Retinal pigment epithelial cell (primary cell): ENCODE measurements at regions not wholly inside any gene's neighbourhood (a gene's known extent, or its start where the extent isn't known, plus 50 kb on each side); places are given as distances from the start of the nearest gene placed in this dataset.

Experiments used
- DNase-seq: peaks from one replicate; pipeline ENCODE4 v3.0.0-alpha.2; 2010; ENCODE audit warnings: low read depth
- H3K4me3 ChIP-seq: 2 replicates; pipeline ENCODE4 v1.5.1; 2011; ENCODE audit warnings: mild to moderate bottlenecking, low read length, control low read depth, moderate library complexity
- TF ChIP-seq, protein P1 (sequence below): conservative IDR thresholded peaks from 2 replicates; pipeline ENCODE4 v1.5.1; 2011; ENCODE audit warnings: low read depth, low read length, control low read depth, inconsistent platforms

GRCh38 chr1:104435255-104435654 is 685.6 kb downstream of the AMY1C start:
- H3K4me3 ChIP-seq = no peak overlapping the region
- TF ChIP-seq, protein P1, sequence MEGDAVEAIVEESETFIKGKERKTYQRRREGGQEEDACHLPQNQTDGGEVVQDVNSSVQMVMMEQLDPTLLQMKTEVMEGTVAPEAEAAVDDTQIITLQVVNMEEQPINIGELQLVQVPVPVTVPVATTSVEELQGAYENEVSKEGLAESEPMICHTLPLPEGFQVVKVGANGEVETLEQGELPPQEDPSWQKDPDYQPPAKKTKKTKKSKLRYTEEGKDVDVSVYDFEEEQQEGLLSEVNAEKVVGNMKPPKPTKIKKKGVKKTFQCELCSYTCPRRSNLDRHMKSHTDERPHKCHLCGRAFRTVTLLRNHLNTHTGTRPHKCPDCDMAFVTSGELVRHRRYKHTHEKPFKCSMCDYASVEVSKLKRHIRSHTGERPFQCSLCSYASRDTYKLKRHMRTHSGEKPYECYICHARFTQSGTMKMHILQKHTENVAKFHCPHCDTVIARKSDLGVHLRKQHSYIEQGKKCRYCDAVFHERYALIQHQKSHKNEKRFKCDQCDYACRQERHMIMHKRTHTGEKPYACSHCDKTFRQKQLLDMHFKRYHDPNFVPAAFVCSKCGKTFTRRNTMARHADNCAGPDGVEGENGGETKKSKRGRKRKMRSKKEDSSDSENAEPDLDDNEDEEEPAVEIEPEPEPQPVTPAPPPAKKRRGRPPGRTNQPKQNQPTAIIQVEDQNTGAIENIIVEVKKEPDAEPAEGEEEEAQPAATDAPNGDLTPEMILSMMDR = no peak
- DNase-seq = no peak

DNA sequence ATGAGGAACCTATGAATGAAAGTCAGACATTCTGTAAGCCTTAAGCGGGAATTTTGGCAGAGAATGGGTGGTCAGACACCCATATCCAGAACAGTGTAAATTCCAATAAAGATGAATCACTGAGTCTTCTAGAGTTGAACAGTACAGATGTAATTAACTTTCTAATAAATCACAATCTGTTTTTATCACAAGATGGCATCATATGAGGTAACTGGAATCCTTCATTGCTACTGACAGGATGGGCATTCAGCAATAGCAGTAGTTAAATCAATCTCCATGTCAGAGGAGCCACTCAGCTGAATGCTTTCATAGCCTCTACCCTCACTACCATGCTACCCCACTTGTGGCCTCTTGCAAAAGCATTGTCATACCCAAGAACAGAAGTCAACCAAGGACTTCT is 690.3 kb downstream of the AMY1C start:
- DNase-seq = no peak
- TF ChIP-seq, protein P1 = no peak
- H3K4me3 ChIP-seq = no peak overlapping the region

GRCh38 chr1:104456724-104457123 is 707.0 kb downstream of the AMY1C start:
- no peak for DNase-seq
- H3K4me3 ChIP-seq = no peak overlapping the region
- TF ChIP-seq, protein P1 = no peak

DNA sequence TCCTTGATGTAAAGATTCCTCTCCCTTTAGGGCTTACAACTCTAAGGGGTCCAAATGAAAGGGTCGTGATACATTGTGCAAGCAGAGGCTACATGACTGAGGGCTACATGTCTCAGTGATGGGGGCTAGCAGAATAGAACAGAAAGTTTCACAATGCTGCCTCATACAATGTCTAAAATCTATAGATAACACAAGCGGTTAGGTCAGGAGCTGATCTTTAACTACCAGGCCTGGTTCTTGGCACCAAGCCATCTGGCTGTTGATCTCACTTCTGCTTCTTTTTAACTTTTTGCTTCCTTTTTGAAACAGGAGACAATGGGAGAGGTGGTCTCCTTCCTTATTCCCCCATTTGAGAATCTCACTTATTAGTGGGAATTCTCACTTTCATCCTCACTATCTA is 710.2 kb downstream of the AMY1C start:
- H3K4me3 ChIP-seq = no peak overlapping the region
- TF ChIP-seq, protein P1 = no peak
- no peak for DNase-seq

DNA sequence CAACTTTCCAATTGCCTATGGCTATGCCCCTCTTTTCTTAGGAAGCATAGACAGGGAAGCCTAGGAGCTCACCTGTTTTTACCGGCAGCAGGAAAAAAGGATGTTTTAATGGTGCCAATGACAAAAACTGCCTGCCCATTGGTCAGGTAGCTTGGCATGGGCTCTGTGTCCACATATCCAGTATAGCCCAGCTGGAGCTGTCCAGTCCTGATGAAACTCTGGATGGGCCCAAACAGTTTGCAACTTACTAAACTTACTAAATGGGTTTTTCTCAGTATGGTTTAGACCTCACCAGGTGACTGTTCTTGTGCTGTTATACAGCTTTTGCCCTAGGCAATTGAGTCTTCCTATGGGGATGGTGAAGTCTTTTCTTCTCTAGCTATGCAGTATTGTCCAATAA is 711.2 kb downstream of the AMY1C start:
- H3K4me3 ChIP-seq = no peak overlapping the region
- TF ChIP-seq, protein P1 = no peak
- DNase-seq = no peak

DNA sequence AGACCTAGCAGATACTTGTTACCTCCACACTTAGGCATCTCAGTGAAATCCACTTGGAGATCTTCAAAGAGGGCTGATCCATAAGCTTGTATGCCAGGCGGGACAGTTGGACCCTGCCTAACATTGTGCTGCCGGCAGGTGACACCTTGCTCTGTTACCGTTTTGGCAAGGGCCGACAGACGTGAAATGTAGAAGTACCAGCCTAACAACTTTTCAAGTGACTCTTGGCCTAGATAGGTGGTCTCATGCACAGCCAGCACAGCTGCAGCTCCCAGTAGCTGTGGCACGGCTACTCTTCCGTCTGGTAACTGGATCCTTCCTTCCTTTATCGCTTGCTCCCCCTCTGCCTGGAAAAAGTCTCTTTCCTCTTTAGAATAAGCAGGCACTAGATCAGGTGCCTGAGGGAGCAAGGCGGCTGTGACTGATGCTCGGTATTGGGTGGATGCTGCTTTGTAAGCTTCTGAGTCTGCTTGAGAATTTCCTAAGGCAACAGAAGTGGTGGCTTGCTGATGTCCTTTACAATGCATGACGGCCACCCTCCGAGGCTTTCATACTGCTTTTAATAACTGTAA is 713.5 kb downstream of the AMY1C start:
- no peak overlapping the region for H3K4me3 ChIP-seq
- DNase-seq = no peak
- TF ChIP-seq, protein P1 = no peak

DNA sequence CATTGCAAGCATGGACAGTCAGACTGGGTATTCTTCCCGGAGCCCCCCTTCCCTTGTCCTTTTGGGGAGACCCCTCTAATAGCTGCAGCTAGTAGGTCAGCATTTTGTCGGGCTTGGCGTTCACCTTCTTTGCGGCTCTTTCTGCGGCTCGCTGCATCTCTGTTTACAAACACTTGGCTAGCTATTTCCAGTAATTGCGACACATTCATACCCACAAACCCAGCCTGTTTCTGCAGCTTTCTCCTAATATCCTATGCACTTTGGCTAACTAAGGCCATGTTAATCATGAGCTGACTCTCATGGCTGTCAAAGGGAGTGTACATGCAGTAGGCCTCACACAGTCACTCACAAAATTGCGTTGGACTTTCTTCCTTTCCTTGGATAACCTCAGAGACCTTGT is 716.4 kb downstream of the AMY1C start:
- no peak overlapping the region for H3K4me3 ChIP-seq
- TF ChIP-seq, protein P1 = no peak
- DNase-seq = no peak
